IMR-90 (cell line): ENCODE measurements at regions not wholly inside any gene's neighbourhood (a gene's known extent, or its start where the extent isn't known, plus 50 kb on each side); places are given as distances from the start of the nearest gene placed in this dataset.

Experiments used
- ATAC-seq: fragments of 200-7000 bp; cut with Tn5 transposase; 2 replicates; pipeline ENCODE4 v1.9.1; 2020; ENCODE audit warnings: low read depth, mild to moderate bottlenecking, moderate library complexity
- BruUV-seq: library from RNA; stranded (reverse); fragments of 400-500 nt; replicated peaks from 2 replicates; lab custom pipeline; 2021; lab: Mats Ljungman, UMichigan
- CTCF ChIA-PET: fragments of 300-600 bp; formaldehyde crosslinking; extraction: SDS; loops from one replicate; lab custom pipeline; 2021; ENCODE audit warnings: antibody characterized with exemption; lab: Yijun Ruan, JAX
- POLR2A ChIA-PET: fragments of 300-600 bp; sonication (Branson Sonifier 250); formaldehyde crosslinking; loops from one replicate; lab custom pipeline; 2022; ENCODE audit warnings: antibody characterized with exemption; ENCODE audit not compliant: unreplicated experiment; lab: Charles Lee
- DNase-seq: peaks from one replicate; pipeline ENCODE4 v3.0.0; 2013
- H2AFZ ChIP-seq: replicated peaks from 2 replicates; pipeline ENCODE3; 2013; ENCODE audit warnings: low read length, mild to moderate bottlenecking; ENCODE audit not compliant: poor library complexity
- H2AK5ac ChIP-seq: 2 replicates; pipeline ENCODE4 v1.6.1; 2013; ENCODE audit warnings: low read depth, low read length, inconsistent platforms
- H2AK9ac ChIP-seq: replicated peaks from 2 replicates; pipeline ENCODE3; 2013; ENCODE audit warnings: mild to moderate bottlenecking, low read depth, low read length, moderate library complexity; ENCODE audit not compliant: poor library complexity
- H2BK120ac ChIP-seq: 2 replicates; pipeline ENCODE4 v1.6.1; 2013; ENCODE audit warnings: low read depth, low read length, inconsistent platforms
- H2BK15ac ChIP-seq: 3 replicates; pipeline ENCODE4 v1.6.1; 2013; ENCODE audit warnings: low read depth, low read length, inconsistent platforms
- H2BK20ac ChIP-seq: 2 replicates; pipeline ENCODE4 v1.6.1; 2013; ENCODE audit warnings: low read depth, mild to moderate bottlenecking, inconsistent platforms, low read length, moderate library complexity
- H2BK5ac ChIP-seq: 2 replicates; pipeline ENCODE4 v1.6.1; 2013; ENCODE audit warnings: mild to moderate bottlenecking, low read depth, low read length, inconsistent platforms; ENCODE audit not compliant: poor library complexity, severe bottlenecking
- H3K14ac ChIP-seq: replicated peaks from 2 replicates; pipeline ENCODE4 v1.6.1; 2013; ENCODE audit warnings: low read depth, low read length, inconsistent platforms
- H3K18ac ChIP-seq: 2 replicates; pipeline ENCODE4 v1.6.1; 2013; ENCODE audit warnings: low read depth, low read length, control low read depth
- H3K23ac ChIP-seq: 2 replicates; pipeline ENCODE4 v1.6.1; 2013; ENCODE audit warnings: low read depth, low read length, inconsistent platforms
- H3K27ac ChIP-seq: 2 replicates; pipeline ENCODE4 v1.5.1; 2013; ENCODE audit warnings: mild to moderate bottlenecking, control low read depth, low read length; ENCODE audit not compliant: insufficient read depth
- H3K27me3 ChIP-seq: 2 replicates; pipeline ENCODE4 v1.6.1; 2013; ENCODE audit warnings: low read length; ENCODE audit not compliant: control insufficient read depth, insufficient read depth
- H3K36me3 ChIP-seq: 2 replicates; pipeline ENCODE4 v1.6.1; 2013; ENCODE audit warnings: low read length, mixed read lengths; ENCODE audit not compliant: control insufficient read depth, insufficient read depth
- H3K4ac ChIP-seq: 2 replicates; pipeline ENCODE4 v1.6.1; 2013; ENCODE audit warnings: low read depth, low read length, inconsistent platforms
- H3K4me1 ChIP-seq: 2 replicates; pipeline ENCODE4 v1.6.1; 2013; ENCODE audit warnings: low read length, mixed read lengths; ENCODE audit not compliant: control insufficient read depth, insufficient read depth
- H3K4me2 ChIP-seq: 2 replicates; pipeline ENCODE4 v1.6.1; 2013; ENCODE audit warnings: low read depth, mild to moderate bottlenecking, control low read depth, low read length, moderate library complexity
- H3K4me3 ChIP-seq: 2 replicates; pipeline ENCODE4 v1.5.1; 2013; ENCODE audit warnings: low read depth, mild to moderate bottlenecking, control low read depth, low read length, moderate library complexity; ENCODE audit not compliant: insufficient read depth
- H3K56ac ChIP-seq: 2 replicates; pipeline ENCODE4 v1.6.1; 2013; ENCODE audit warnings: low read length, inconsistent platforms; ENCODE audit not compliant: insufficient read depth; ENCODE audit errors: extremely low read depth
- H3K79me1 ChIP-seq, 2 experiments: 2 replicates each; pipeline ENCODE4 v1.6.1; 2013; ENCODE audit warnings: low read length in 2 of 2, inconsistent platforms in 1 of 2, low read depth in 1 of 2
- H3K9ac ChIP-seq: 2 replicates; pipeline ENCODE4 v1.6.1; 2013; ENCODE audit warnings: low read depth, low read length, control low read depth
- H3K9me1 ChIP-seq: 2 replicates; pipeline ENCODE4 v1.6.1; 2013; ENCODE audit warnings: low read length, inconsistent platforms; ENCODE audit not compliant: insufficient read depth
- H3K9me3 ChIP-seq: 2 replicates; pipeline ENCODE4 v1.6.1; 2013; ENCODE audit warnings: low read length; ENCODE audit not compliant: control insufficient read depth, insufficient read depth
- H4K20me1 ChIP-seq: 2 replicates; pipeline ENCODE4 v1.6.1; 2013; ENCODE audit warnings: low read length, inconsistent platforms; ENCODE audit not compliant: insufficient read depth
- H4K5ac ChIP-seq: 2 replicates; pipeline ENCODE4 v1.6.1; 2013; ENCODE audit warnings: mild to moderate bottlenecking, low read depth, low read length, control low read depth
- H4K8ac ChIP-seq, 2 experiments: 2 replicates each; pipeline ENCODE4 v1.6.1; 2013; ENCODE audit warnings: low read depth in 2 of 2, low read length in 2 of 2, control low read depth in 1 of 2, inconsistent platforms in 1 of 2
- H4K91ac ChIP-seq: 2 replicates; pipeline ENCODE4 v1.6.1; 2013; ENCODE audit warnings: low read depth, low read length, inconsistent platforms; ENCODE audit not compliant: insufficient read depth
- BHLHE40 ChIP-seq: fragments of 150-350 bp; IDR thresholded peaks from 2 replicates; pipeline ENCODE4 v1.6.1; 2016; ENCODE audit warnings: mild to moderate bottlenecking, low read depth, low read length
- CEBPB ChIP-seq: IDR thresholded peaks from 2 replicates; pipeline ENCODE4 v1.6.1; 2012; ENCODE audit warnings: low read depth, low read length, improper control_type of control experiment
- CHD1 ChIP-seq: IDR thresholded peaks from 2 replicates; pipeline ENCODE4 v1.6.1; 2012; ENCODE audit warnings: low read depth, low read length, improper control_type of control experiment
- CTCF ChIP-seq: conservative IDR thresholded peaks from 2 replicates; pipeline ENCODE4 v1.5.1; 2012; ENCODE audit warnings: mild to moderate bottlenecking, low read depth, low read length, improper control_type of control experiment
- ELK1 ChIP-seq: fragments of 150-350 bp; IDR thresholded peaks from 2 replicates; pipeline ENCODE4 v1.6.1; 2016; ENCODE audit warnings: low read depth, mild to moderate bottlenecking, low read length, moderate library complexity, borderline replicate concordance
- FOS ChIP-seq: fragments of 150-350 bp; IDR thresholded peaks from 2 replicates; pipeline ENCODE4 v1.6.1; 2016; ENCODE audit warnings: low read depth, low read length
- MAFK ChIP-seq: IDR thresholded peaks from 2 replicates; pipeline ENCODE4 v1.6.1; 2012; ENCODE audit warnings: low read depth, low read length, improper control_type of control experiment
- MAZ ChIP-seq: IDR thresholded peaks from 2 replicates; pipeline ENCODE4 v1.6.1; 2012; ENCODE audit warnings: low read depth, mild to moderate bottlenecking, low read length, improper control_type of control experiment, moderate library complexity, borderline replicate concordance
- MXI1 ChIP-seq: IDR thresholded peaks from 2 replicates; pipeline ENCODE4 v1.6.1; 2012; ENCODE audit warnings: low read depth, mild to moderate bottlenecking, low read length, moderate library complexity, borderline replicate concordance
- NFE2L2 ChIP-seq: fragments of 150-350 bp; IDR thresholded peaks from 2 replicates; pipeline ENCODE4 v1.6.1; 2016; ENCODE audit warnings: low read depth, mild to moderate bottlenecking, low read length
- POLR2A ChIP-seq: IDR thresholded peaks from 2 replicates; pipeline ENCODE4 v1.6.1; 2012; ENCODE audit warnings: mild to moderate bottlenecking, low read depth, low read length
- RAD21 ChIP-seq: IDR thresholded peaks from 2 replicates; pipeline ENCODE4 v1.6.1; 2012; ENCODE audit warnings: low read length, improper control_type of control experiment
- RCOR1 ChIP-seq: IDR thresholded peaks from 2 replicates; pipeline ENCODE4 v1.6.1; 2012; ENCODE audit warnings: mild to moderate bottlenecking, low read length, improper control_type of control experiment; ENCODE audit not compliant: insufficient replicate concordance
- RFX5 ChIP-seq: IDR thresholded peaks from 2 replicates; pipeline ENCODE4 v1.8.0; 2012; ENCODE audit warnings: low read depth, mild to moderate bottlenecking, low read length, moderate library complexity
- SMC3 ChIP-seq: fragments of 150-350 bp; IDR thresholded peaks from 2 replicates; pipeline ENCODE4 v1.6.1; 2016; ENCODE audit warnings: low read depth, mild to moderate bottlenecking, antibody characterized with exemption, low read length, moderate library complexity
- USF2 ChIP-seq: fragments of 150-350 bp; IDR thresholded peaks from 2 replicates; pipeline ENCODE4 v1.6.1; 2017; ENCODE audit warnings: mild to moderate bottlenecking, antibody characterized with exemption, low read length, low read depth
- WGBS, 2 experiments: methylation state at CpG; one replicate each; pipeline versions ENCODE4 v1.1.5 to v1.1.7; 2013; ENCODE audit warnings: missing lambda C conversion rate in 2 of 2; ENCODE audit not compliant: insufficient read length in 1 of 2; ENCODE audit errors: extremely low coverage in 2 of 2; 5-methylcytosine and 5-hydroxymethylcytosine counted together
- dilution Hi-C: fragments of 300-500 bp; cut with HindIII; formaldehyde crosslinking; loops from one replicate; pipeline ENCODE4 v1.14.3; 2018; ENCODE audit warnings: low sequenced_read_pairs; ENCODE audit not compliant: unreplicated experiment
- in situ Hi-C: fragments of 300-500 bp; cut with MboI; formaldehyde crosslinking; loops from 3 replicates; pipeline ENCODE4 v1.14.3; 2019; ENCODE audit warnings: low sequenced_read_pairs, inconsistent platforms, mixed read lengths
- intact Hi-C: fragments of 100-400 bp; cut with micrococcal nuclease; formaldehyde crosslinking; loops from 2 replicates; pipeline ENCODE4 v1.10.0; 2022

- no peak overlapping the region for H2BK20ac ChIP-seq
- H3K18ac ChIP-seq: no peak overlapping the region
- no peaks in the 10 kb centered on the region for H3K79me1 ChIP-seq
- no peak overlapping the region for H3K9ac ChIP-seq
- intact Hi-C loops: no loop called here
- no TSS peak for BruUV-seq
- no peak for DNase-seq
- H2BK5ac ChIP-seq: no peak overlapping the region
- H3K56ac ChIP-seq: no peak overlapping the region
- in situ Hi-C loops: no loop called here
- H4K8ac ChIP-seq: no peak overlapping the region
- no peak overlapping the region for H3K27ac ChIP-seq
- H2BK120ac ChIP-seq: no peak overlapping the region
- H3K23ac ChIP-seq: no peak overlapping the region
- no peaks in the 10 kb centered on the region for H3K36me3 ChIP-seq
- no peak for ATAC-seq
- CTCF ChIA-PET: interaction anchor here (0.5 kb wide), 1 partner anchor 1148 kb away, joined by 3 read pairs; no protein-coding TSS in a partner anchor
- H2BK15ac ChIP-seq: no peak overlapping the region
- no peak overlapping the region for H4K5ac ChIP-seq
- no peak overlapping the region for H3K14ac ChIP-seq
- H3K9me1 ChIP-seq: no peaks in the 10 kb centered on the region
- no peak overlapping the region for H3K4me3 ChIP-seq
- POLR2A ChIA-PET: no interaction called here
- no peak overlapping the region for H3K4me2 ChIP-seq
- H3K4ac ChIP-seq: no peak overlapping the region
- H3K4me1 ChIP-seq: no peaks in the 10 kb centered on the region
- no peak overlapping the region for H2AFZ ChIP-seq
- TF ChIP-seq RCOR1 (no peak), MAZ (no peak), MXI1 (no peak), SMC3 (no peak), RFX5 (no peak), FOS (no peak), USF2 (no peak), MAFK (no peak), ELK1 (no peak), BHLHE40 (no peak), RAD21 (no peak), CEBPB (no peak), CTCF (no peak), POLR2A (no peak), NFE2L2 (no peak), CHD1 (no peak)
- no peak overlapping the region for H2AK9ac ChIP-seq
- dilution Hi-C loops: no loop called here
- H2AK5ac ChIP-seq: no peak overlapping the region
- no CpG with 5 or more reads among the region's 1 CpG for WGBS, 2 experiments
- H3K9me3 ChIP-seq: no peaks in the 10 kb centered on the region
- H4K20me1 ChIP-seq: no peaks in the 10 kb centered on the region
- no peak overlapping the region for H4K91ac ChIP-seq
- H3K27me3 ChIP-seq: no peaks in the 10 kb centered on the region
Measured at GRCh38 chr3:154745929-154746328, 315.9 kb upstream of the GPR149 start.
